ENCODE measurements at regions not wholly inside any gene's neighbourhood (a gene's known extent, or its start where the extent isn't known, plus 50 kb on each side); places are given as distances from the start of the nearest gene placed in this dataset.

DNA sequence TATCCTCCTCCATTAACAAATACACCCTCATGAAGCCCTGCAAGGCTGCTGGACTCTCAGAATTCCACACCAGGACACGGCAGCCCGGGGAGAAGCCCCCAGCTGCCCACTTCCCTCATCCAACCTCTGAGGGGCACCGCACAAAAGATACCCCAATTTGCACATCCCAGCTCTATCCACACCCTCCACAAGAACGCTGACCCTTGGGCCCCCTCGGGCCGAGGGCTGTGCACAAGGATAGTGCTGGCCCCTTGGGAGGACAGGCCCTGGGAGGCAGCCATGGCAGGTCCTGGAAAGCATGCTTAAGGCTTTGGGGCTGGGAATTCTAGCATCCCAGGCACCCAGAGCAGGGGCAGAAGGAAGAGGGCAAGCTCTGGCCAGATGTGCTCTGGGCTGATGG lies 77.4 kb upstream of the PRNP start:
- whole genome bisulfite sequencing (ENCODE audit: insufficient coverage, low coverage, low lambda C conversion rate, missing lambda C conversion rate): no CpG with 5 or more reads among the region's 6 CpGs
- H3K27me3 ChIP-seq: no peaks in the 10 kb centered on the region
- DNase-seq: no peak
- intact Hi-C loops (cut with DNase I): loop anchor here (2.0 to 5.0 kb wide), 2 partner anchors 113 to 116 kb away; partner anchors contain the start of gene PRND (in 1 of the 2)
- no peaks in the 10 kb centered on the region for H3K36me3 ChIP-seq
- no peak for ATAC-seq
- TF ChIP-seq, protein P1, sequence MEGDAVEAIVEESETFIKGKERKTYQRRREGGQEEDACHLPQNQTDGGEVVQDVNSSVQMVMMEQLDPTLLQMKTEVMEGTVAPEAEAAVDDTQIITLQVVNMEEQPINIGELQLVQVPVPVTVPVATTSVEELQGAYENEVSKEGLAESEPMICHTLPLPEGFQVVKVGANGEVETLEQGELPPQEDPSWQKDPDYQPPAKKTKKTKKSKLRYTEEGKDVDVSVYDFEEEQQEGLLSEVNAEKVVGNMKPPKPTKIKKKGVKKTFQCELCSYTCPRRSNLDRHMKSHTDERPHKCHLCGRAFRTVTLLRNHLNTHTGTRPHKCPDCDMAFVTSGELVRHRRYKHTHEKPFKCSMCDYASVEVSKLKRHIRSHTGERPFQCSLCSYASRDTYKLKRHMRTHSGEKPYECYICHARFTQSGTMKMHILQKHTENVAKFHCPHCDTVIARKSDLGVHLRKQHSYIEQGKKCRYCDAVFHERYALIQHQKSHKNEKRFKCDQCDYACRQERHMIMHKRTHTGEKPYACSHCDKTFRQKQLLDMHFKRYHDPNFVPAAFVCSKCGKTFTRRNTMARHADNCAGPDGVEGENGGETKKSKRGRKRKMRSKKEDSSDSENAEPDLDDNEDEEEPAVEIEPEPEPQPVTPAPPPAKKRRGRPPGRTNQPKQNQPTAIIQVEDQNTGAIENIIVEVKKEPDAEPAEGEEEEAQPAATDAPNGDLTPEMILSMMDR (IDR thresholded peaks at IDR 0.05): no peak
- no peak for TF ChIP-seq POLR2A (IDR thresholded peaks at IDR 0.05)
- no peak overlapping the region for H3K4me3 ChIP-seq
- no peak overlapping the region for H3K27ac ChIP-seq
- no peaks in the 10 kb centered on the region for H3K9me3 ChIP-seq
- H3K4me1 ChIP-seq: no peaks in the 10 kb centered on the region

GRCh38 chr20:4607287-4607713 lies 79.0 kb upstream of the PRNP start:
- no peaks in the 10 kb centered on the region for H3K9me3 ChIP-seq
- TF ChIP-seq POLR2A (IDR thresholded peaks at IDR 0.05): no peak
- TF ChIP-seq, protein P1 (IDR thresholded peaks at IDR 0.05): peak; percentile 93 to 96 (median 94)
- DNase-seq: peak in 1 of 3 donors; percentile 57
- H3K4me1 ChIP-seq: no peaks in the 10 kb centered on the region
- no peak overlapping the region for H3K27ac ChIP-seq
- ATAC-seq: peak; percentile 81 to 91 (median 86)
- intact Hi-C loops (cut with DNase I): loop anchor here in 1 of 2 donors (5.0 kb wide), 1 partner anchor 115 kb away; the partner anchor contains the start of gene PRND
- 19% methylated on average over 12 of the region's 13 CpGs for WGBS (ENCODE audit: insufficient coverage, low coverage, low lambda C conversion rate, missing lambda C conversion rate)
- H3K36me3 ChIP-seq: no peaks in the 10 kb centered on the region
- no peaks in the 10 kb centered on the region for H3K27me3 ChIP-seq
- no peak overlapping the region for H3K4me3 ChIP-seq

- ATAC-seq: no peak
- intact Hi-C loops (cut with DNase I): loop anchor here in 1 of 2 donors (5.0 kb wide), 1 partner anchor 116 kb away; the partner anchor contains the start of gene PRND
Observed at GRCh38 chr20:4606051-4606450, 80.2 kb upstream of the PRNP start.

DNA sequence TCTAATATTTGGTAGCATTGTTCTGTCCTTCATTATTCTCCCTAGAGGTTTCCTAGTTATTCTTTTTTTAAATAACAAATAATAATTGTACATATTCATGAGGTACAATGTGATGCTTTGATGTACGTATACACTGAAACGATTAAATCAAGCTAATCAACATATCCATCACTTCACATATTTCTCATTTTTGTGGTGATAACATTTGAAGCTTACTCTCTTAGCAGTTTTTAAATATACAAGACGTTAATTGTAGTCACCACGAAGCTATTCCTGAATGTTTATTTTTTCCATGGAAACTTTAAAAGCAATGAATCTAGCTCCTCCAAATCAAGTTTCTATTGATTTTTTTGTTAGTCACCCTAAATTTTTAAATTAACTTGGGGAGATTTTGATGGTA lies 81.1 kb upstream of the PRNP start:
- intact Hi-C loops (cut with DNase I): loop anchor here in 1 of 2 donors (5.0 kb wide), 1 partner anchor 117 kb away; the partner anchor contains the start of gene PRND
- H3K4me1 ChIP-seq: peaks cover 0 to 2% (median 0%) of the 10 kb centered on the region in 4 donors
- no peak overlapping the region for H3K27ac ChIP-seq
- H3K4me3 ChIP-seq: no peak overlapping the region
- TF ChIP-seq, protein P1 (IDR thresholded peaks at IDR 0.05): no peak
- TF ChIP-seq POLR2A (IDR thresholded peaks at IDR 0.05): no peak
- H3K27me3 ChIP-seq: peaks cover 0 to 4% of the 10 kb centered on the region in 2 donors
- H3K9me3 ChIP-seq: no peaks in the 10 kb centered on the region
- no peak for DNase-seq
- WGBS (ENCODE audit: insufficient coverage, low coverage, low lambda C conversion rate, missing lambda C conversion rate): 42% methylated on average over 4 of the region's 4 CpGs
- ATAC-seq: no peak
- H3K36me3 ChIP-seq: no peaks in the 10 kb centered on the region

More at GRCh38 chr20:4606051-4606450, 80.2 kb upstream of the PRNP start:
- peaks cover 0 to 2% (median 0%) of the 10 kb centered on the region in 4 donors for H3K4me1 ChIP-seq
- peaks cover 0 to 3% of the 10 kb centered on the region in 2 donors for H3K27me3 ChIP-seq
- no peak overlapping the region for H3K4me3 ChIP-seq
- WGBS (ENCODE audit: insufficient coverage, low coverage, low lambda C conversion rate, missing lambda C conversion rate): 31% methylated on average over 2 of the region's 2 CpGs
- no peaks in the 10 kb centered on the region for H3K9me3 ChIP-seq
- H3K27ac ChIP-seq: no peak overlapping the region
- H3K36me3 ChIP-seq: no peaks in the 10 kb centered on the region
- TF ChIP-seq, protein P1 (IDR thresholded peaks at IDR 0.05): no peak
- no peak for TF ChIP-seq POLR2A (IDR thresholded peaks at IDR 0.05)
- no peak for DNase-seq

Data from right lobe of liver (tissue), 6 donors.